HCT116 (cell line): ENCODE measurements at regions not wholly inside any gene's neighbourhood (a gene's known extent, or its start where the extent isn't known, plus 50 kb on each side); places are given as distances from the start of the nearest gene placed in this dataset.

Experiments
- ATAC-seq: fragments of 200-7000 bp; cut with Tn5 transposase; 2 replicates; pipeline ENCODE4 v1.9.1; 2020; ENCODE audit warnings: mild to moderate bottlenecking, moderate library complexity
- BruUV-seq: library from RNA; stranded (reverse); fragments of 400-500 nt; replicated peaks from 2 replicates; lab custom pipeline; 2021; lab: Mats Ljungman, UMichigan
- CTCF ChIA-PET: fragments of 300-600 bp; sonication (Branson Sonifier 250); formaldehyde crosslinking; loops from one replicate; lab custom pipeline; 2021; ENCODE audit warnings: antibody characterized with exemption; lab: Charles Lee
- POLR2A ChIA-PET: fragments of 300-600, 350-600 bp; sonication (Branson Sonifier 250); formaldehyde crosslinking; loops from one replicate; lab custom pipeline; 2021; ENCODE audit warnings: antibody characterized with exemption; lab: Charles Lee
- RAD21 ChIA-PET, 2 experiments: fragments of 300-600 bp; sonication (Branson Sonifier 250); formaldehyde crosslinking; loops; one replicate each; lab custom pipeline; 2023; ENCODE audit warnings: low total read pairs in 2 of 2; ENCODE audit not compliant: uncharacterized antibody in 2 of 2, unreplicated experiment in 2 of 2, low non-redundant PET in 1 of 2; lab: Charles Lee
- DNase-seq: peaks from one replicate; pipeline ENCODE4 v3.0.0-alpha.2; 2010; ENCODE audit warnings: low read depth, low spot score
- H2AFZ ChIP-seq: fragments of 200-600 bp; shearing (Covaris generic), sonication (generic); 2 replicates; pipeline ENCODE4 v1.6.1; 2017; ENCODE audit warnings: low read depth, mixed run types, mixed read lengths, antibody characterized with exemption, low read length; ENCODE audit not compliant: poor library complexity, severe bottlenecking
- H3K27ac ChIP-seq: 2 replicates; pipeline ENCODE4 v1.5.1; 2012; ENCODE audit warnings: low read depth, low read length
- H3K27me3 ChIP-seq: fragments of 200-600 bp; sonication (generic); 2 replicates; pipeline ENCODE4 v1.6.1; 2016; ENCODE audit warnings: mixed run types, low read length, mixed read lengths; ENCODE audit not compliant: insufficient read depth
- H3K36me3 ChIP-seq, 2 experiments: fragments of 200-500 bp in 1 of 2; fragments of 200-600 bp in 1 of 2; sonication (Bioruptor generic) in 1 of 2; sonication (generic) in 1 of 2; 2 replicates each; pipeline versions ENCODE4 v1.5.1 to v1.6.1; 2014 to 2016; ENCODE audit warnings: low read length in 2 of 2, inconsistent platforms in 1 of 2, mixed read lengths in 1 of 2, mixed run types in 1 of 2; ENCODE audit not compliant: insufficient read depth in 2 of 2, control insufficient read depth in 1 of 2
- H3K4me1 ChIP-seq, 2 experiments: fragments of 200-600 bp in 1 of 2; sonication (generic) in 1 of 2; 2 replicates each; pipeline versions ENCODE4 v1.5.1 to v1.6.1; 2012 to 2017; ENCODE audit warnings: low read length in 2 of 2, inconsistent platforms in 1 of 2, mild to moderate bottlenecking in 1 of 2, mixed read lengths in 1 of 2, mixed run types in 1 of 2, moderate library complexity in 1 of 2; ENCODE audit not compliant: insufficient read depth in 2 of 2, control insufficient read depth in 1 of 2
- H3K4me2 ChIP-seq: fragments of 200-600 bp; sonication (generic); 2 replicates; pipeline ENCODE4 v1.6.1; 2017; ENCODE audit warnings: mixed run types, low read length, mixed read lengths
- H3K4me3 ChIP-seq, 2 experiments: fragments of 200-600 bp in 1 of 2; sonication (generic) in 1 of 2; replicated peaks in 1 of 2; 2 replicates each; pipeline ENCODE4 v1.5.1; 2011 to 2016; ENCODE audit warnings: low read length in 2 of 2, control low read depth in 1 of 2, low read depth in 1 of 2, mild to moderate bottlenecking in 1 of 2, mixed read lengths in 1 of 2, mixed run types in 1 of 2
- H3K79me2 ChIP-seq: fragments of 200-600 bp; sonication (generic); 2 replicates; pipeline ENCODE4 v1.6.1; 2017; ENCODE audit warnings: mild to moderate bottlenecking, mixed run types, low read length, moderate library complexity, mixed read lengths; ENCODE audit not compliant: insufficient read depth
- H3K9ac ChIP-seq: fragments of 200-600 bp; sonication (generic); 2 replicates; pipeline ENCODE4 v1.6.1; 2016; ENCODE audit warnings: low read length, mixed read lengths
- H3K9me2 ChIP-seq: fragments of 200-600 bp; sonication (generic), shearing (Covaris generic); 2 replicates; pipeline ENCODE4 v1.6.1; 2017; ENCODE audit warnings: mixed run types, mild to moderate bottlenecking, moderate library complexity; ENCODE audit not compliant: insufficient read depth
- H3K9me3 ChIP-seq, 2 experiments: fragments of 200-500 bp in 1 of 2; fragments of 200-600 bp in 1 of 2; sonication (Bioruptor generic) in 1 of 2; sonication (generic) in 1 of 2; 2 replicates each; pipeline ENCODE4 v1.6.1; 2014 to 2017; ENCODE audit warnings: low read length in 2 of 2, mixed read lengths in 2 of 2, inconsistent platforms in 1 of 2, low read depth in 1 of 2, mild to moderate bottlenecking in 1 of 2, mixed run types in 1 of 2, moderate library complexity in 1 of 2; ENCODE audit not compliant: control insufficient read depth in 1 of 2, insufficient read depth in 1 of 2
- H4K20me1 ChIP-seq: fragments of 200-600 bp; sonication (generic), shearing (Covaris generic); 2 replicates; pipeline ENCODE4 v1.6.1; 2017; ENCODE audit warnings: mixed run types, mild to moderate bottlenecking, moderate library complexity; ENCODE audit not compliant: insufficient read depth
- CBX3 ChIP-seq: IDR thresholded peaks from 2 replicates; pipeline ENCODE4 v1.6.1; 2012; ENCODE audit warnings: low read depth
- CEBPB ChIP-seq: IDR thresholded peaks from 2 replicates; pipeline ENCODE4 v1.6.1; 2012; ENCODE audit warnings: low read depth
- EGR1 ChIP-seq: IDR thresholded peaks from 2 replicates; pipeline ENCODE4 v1.6.1; 2012; ENCODE audit warnings: low read depth
- ELF1 ChIP-seq: IDR thresholded peaks from 2 replicates; pipeline ENCODE4 v1.6.1; 2012; ENCODE audit warnings: low read depth, borderline replicate concordance
- EZH2 ChIP-seq: fragments of 200-600 bp; sonication (generic); IDR thresholded peaks from 2 replicates; pipeline ENCODE4 v1.6.1; 2017; ENCODE audit warnings: antibody characterized with exemption, mixed run types
- FOSL1 ChIP-seq: IDR thresholded peaks from 2 replicates; pipeline ENCODE4 v1.6.1; 2012; ENCODE audit warnings: low read depth
- JUND ChIP-seq: IDR thresholded peaks from 2 replicates; pipeline ENCODE4 v1.6.1; 2012
- POLR2A ChIP-seq: IDR thresholded peaks from 2 replicates; pipeline ENCODE4 v1.7.0; 2011; ENCODE audit warnings: borderline replicate concordance; ENCODE audit not compliant: insufficient read depth, insufficient read length; ENCODE audit errors: extremely low read depth
- POLR2AphosphoS5 ChIP-seq: IDR thresholded peaks from 2 replicates; pipeline ENCODE4 v1.6.1; 2011; ENCODE audit warnings: mild to moderate bottlenecking, low read depth, low read length, moderate library complexity
- SP1 ChIP-seq: IDR thresholded peaks from 2 replicates; pipeline ENCODE4 v1.6.1; 2012; ENCODE audit warnings: low read depth
- TCF7L2 ChIP-seq: IDR thresholded peaks from 2 replicates; pipeline ENCODE4 v1.7.0; 2011; ENCODE audit warnings: borderline replicate concordance, inconsistent platforms; ENCODE audit not compliant: insufficient read depth, insufficient read length; ENCODE audit errors: extremely low read depth
- YY1 ChIP-seq: IDR thresholded peaks from 2 replicates; pipeline ENCODE4 v1.6.1; 2011; ENCODE audit warnings: low read length, low read depth, moderate library complexity, mild to moderate bottlenecking; ENCODE audit not compliant: insufficient replicate concordance; ENCODE audit errors: extremely low read depth
- ZNF274 ChIP-seq: fragments of 200-500 bp; sonication (Bioruptor generic); IDR thresholded peaks from 2 replicates; pipeline ENCODE4 v1.6.1; 2014; ENCODE audit warnings: mild to moderate bottlenecking, low read depth, low read length, inconsistent platforms
- intact Hi-C: fragments of 100-400 bp; cut with micrococcal nuclease; formaldehyde crosslinking; loops from 2 replicates; pipeline ENCODE4 v1.10.0; 2022
- TF ChIP-seq, protein P1 (sequence below): IDR thresholded peaks from 2 replicates; pipeline ENCODE4 v1.6.1; 2012
- TF ChIP-seq, protein P2 (sequence below): IDR thresholded peaks from 2 replicates; pipeline ENCODE4 v1.6.1; 2012; ENCODE audit warnings: low read depth
- TF ChIP-seq, protein P3 (sequence below), 3 experiments: fragments of 200-600 bp in 1 of 3; sonication (generic) in 1 of 3; IDR thresholded peaks in 2 of 3; conservative IDR thresholded peaks in 1 of 3; 2 replicates each; pipeline ENCODE4 v1.5.1; 2012 to 2017; ENCODE audit warnings: low read depth in 2 of 3, low read length in 2 of 3, antibody characterized with exemption in 1 of 3, borderline replicate concordance in 1 of 3, control low read depth in 1 of 3, mild to moderate bottlenecking in 1 of 3, mixed read lengths in 1 of 3, mixed run types in 1 of 3, moderate library complexity in 1 of 3; ENCODE audit not compliant: insufficient read depth in 1 of 3
- TF ChIP-seq, protein P4 (sequence below): IDR thresholded peaks from 2 replicates; pipeline ENCODE4 v1.6.1; 2012

DNA sequence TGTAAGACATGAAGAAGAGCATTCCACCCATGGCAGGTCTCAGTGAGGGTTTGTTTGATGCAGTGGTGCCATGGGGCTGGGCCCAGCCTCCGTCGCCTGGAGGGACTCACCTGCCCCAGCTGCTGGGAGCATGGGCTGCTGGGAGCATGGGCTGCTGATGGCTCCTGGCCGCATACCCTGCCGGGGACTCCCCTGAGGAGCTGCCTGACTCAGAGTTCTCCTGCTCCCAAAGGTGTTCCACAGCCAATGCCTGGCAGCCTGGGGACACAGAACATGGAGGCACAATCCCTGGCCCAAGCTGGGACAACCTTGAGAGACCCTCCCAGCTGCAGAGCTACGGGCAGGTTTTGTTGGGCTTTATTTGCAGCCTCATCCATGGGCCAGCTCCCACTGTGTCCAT, 108.4 kb downstream of the COPS8 start:
- ChIA-PET RAD21 (no interaction called here), CTCF (no interaction called here), POLR2A (no interaction called here)
- no peaks in the 10 kb centered on the region for H3K79me2 ChIP-seq
- no peak overlapping the region for H3K9ac ChIP-seq
- H3K4me1 ChIP-seq, result peaks cover 0 to 9% of the 10 kb centered on the region in 2 experiments; a peak in 1 of 4 replicates
- H3K4me2 ChIP-seq, result no peak overlapping the region
- H3K9me3 ChIP-seq, result no peaks in the 10 kb centered on the region
- peaks cover 7% of the 10 kb centered on the region; the same call in 1 of the 2 replicates for H3K27me3 ChIP-seq
- intact Hi-C loops, result no loop called here
- no peak for ATAC-seq
- no peak overlapping the region for H2AFZ ChIP-seq
- H3K4me3 ChIP-seq, result no peak overlapping the region
- H3K36me3 ChIP-seq, result no peaks in the 10 kb centered on the region
- no peak for DNase-seq
- no peaks in the 10 kb centered on the region for H3K9me2 ChIP-seq
- BruUV-seq, result no TSS peak
- TF ChIP-seq EZH2 (no peak), POLR2AphosphoS5 (no peak), CEBPB (no peak), ZNF274 (no peak), POLR2A (no peak), EGR1 (no peak), ELF1 (no peak), TCF7L2 (no peak), JUND (no peak), FOSL1 (no peak), SP1 (no peak), CBX3 (no peak), YY1 (no peak)
- TF ChIP-seq, protein P1, sequence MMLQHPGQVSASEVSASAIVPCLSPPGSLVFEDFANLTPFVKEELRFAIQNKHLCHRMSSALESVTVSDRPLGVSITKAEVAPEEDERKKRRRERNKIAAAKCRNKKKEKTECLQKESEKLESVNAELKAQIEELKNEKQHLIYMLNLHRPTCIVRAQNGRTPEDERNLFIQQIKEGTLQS, result no peak
- TF ChIP-seq, protein P2, sequence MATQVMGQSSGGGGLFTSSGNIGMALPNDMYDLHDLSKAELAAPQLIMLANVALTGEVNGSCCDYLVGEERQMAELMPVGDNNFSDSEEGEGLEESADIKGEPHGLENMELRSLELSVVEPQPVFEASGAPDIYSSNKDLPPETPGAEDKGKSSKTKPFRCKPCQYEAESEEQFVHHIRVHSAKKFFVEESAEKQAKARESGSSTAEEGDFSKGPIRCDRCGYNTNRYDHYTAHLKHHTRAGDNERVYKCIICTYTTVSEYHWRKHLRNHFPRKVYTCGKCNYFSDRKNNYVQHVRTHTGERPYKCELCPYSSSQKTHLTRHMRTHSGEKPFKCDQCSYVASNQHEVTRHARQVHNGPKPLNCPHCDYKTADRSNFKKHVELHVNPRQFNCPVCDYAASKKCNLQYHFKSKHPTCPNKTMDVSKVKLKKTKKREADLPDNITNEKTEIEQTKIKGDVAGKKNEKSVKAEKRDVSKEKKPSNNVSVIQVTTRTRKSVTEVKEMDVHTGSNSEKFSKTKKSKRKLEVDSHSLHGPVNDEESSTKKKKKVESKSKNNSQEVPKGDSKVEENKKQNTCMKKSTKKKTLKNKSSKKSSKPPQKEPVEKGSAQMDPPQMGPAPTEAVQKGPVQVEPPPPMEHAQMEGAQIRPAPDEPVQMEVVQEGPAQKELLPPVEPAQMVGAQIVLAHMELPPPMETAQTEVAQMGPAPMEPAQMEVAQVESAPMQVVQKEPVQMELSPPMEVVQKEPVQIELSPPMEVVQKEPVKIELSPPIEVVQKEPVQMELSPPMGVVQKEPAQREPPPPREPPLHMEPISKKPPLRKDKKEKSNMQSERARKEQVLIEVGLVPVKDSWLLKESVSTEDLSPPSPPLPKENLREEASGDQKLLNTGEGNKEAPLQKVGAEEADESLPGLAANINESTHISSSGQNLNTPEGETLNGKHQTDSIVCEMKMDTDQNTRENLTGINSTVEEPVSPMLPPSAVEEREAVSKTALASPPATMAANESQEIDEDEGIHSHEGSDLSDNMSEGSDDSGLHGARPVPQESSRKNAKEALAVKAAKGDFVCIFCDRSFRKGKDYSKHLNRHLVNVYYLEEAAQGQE, result no peak
- TF ChIP-seq, protein P3, sequence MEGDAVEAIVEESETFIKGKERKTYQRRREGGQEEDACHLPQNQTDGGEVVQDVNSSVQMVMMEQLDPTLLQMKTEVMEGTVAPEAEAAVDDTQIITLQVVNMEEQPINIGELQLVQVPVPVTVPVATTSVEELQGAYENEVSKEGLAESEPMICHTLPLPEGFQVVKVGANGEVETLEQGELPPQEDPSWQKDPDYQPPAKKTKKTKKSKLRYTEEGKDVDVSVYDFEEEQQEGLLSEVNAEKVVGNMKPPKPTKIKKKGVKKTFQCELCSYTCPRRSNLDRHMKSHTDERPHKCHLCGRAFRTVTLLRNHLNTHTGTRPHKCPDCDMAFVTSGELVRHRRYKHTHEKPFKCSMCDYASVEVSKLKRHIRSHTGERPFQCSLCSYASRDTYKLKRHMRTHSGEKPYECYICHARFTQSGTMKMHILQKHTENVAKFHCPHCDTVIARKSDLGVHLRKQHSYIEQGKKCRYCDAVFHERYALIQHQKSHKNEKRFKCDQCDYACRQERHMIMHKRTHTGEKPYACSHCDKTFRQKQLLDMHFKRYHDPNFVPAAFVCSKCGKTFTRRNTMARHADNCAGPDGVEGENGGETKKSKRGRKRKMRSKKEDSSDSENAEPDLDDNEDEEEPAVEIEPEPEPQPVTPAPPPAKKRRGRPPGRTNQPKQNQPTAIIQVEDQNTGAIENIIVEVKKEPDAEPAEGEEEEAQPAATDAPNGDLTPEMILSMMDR (IDR thresholded peaks at IDR 0.05 in 2 of 3, conservative IDR thresholded peaks at IDR 0.05 in 1 of 3; ENCODE audit: borderline replicate concordance in 1 of 3, insufficient read depth in 1 of 3, low read depth in 2 of 3, low read length in 2 of 3), result no peak
- TF ChIP-seq, protein P4, sequence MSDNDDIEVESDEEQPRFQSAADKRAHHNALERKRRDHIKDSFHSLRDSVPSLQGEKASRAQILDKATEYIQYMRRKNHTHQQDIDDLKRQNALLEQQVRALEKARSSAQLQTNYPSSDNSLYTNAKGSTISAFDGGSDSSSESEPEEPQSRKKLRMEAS, result no peak
- TF ChIP-seq, all 23 proteins: peak for 0
- Histone ChIP-seq H3K27ac (no peak overlapping the region), H4K20me1 (no peaks in the 10 kb centered on the region)
